Ovary (tissue), 7 donors: ENCODE measurements at regions not wholly inside any gene's neighbourhood (a gene's known extent, or its start where the extent isn't known, plus 50 kb on each side); places are given as distances from the start of the nearest gene placed in this dataset.

ENCODE experiments used
- DNase-seq, 5 donors: peaks; one replicate each; pipeline ENCODE4 v3.0.0-alpha.2; 2019 to 2020
- H3K27ac ChIP-seq, 2 donors: fragments of 200-600 bp; one replicate each; pipeline versions ENCODE4 v1.5.1 to v1.8.0; 2019 to 2022
- H3K27me3 ChIP-seq: fragments of 200-600 bp; one replicate; pipeline ENCODE4 v1.8.0; 2022
- H3K36me3 ChIP-seq: fragments of 200-600 bp; sonication (generic); one replicate; pipeline ENCODE4 v1.5.1; 2019
- H3K4me1 ChIP-seq: one replicate; pipeline ENCODE4 v1.8.1; 2013; ENCODE audit warnings: mild to moderate bottlenecking, moderate library complexity; ENCODE audit not compliant: insufficient read depth
- H3K4me3 ChIP-seq: fragments of 200-600 bp; sonication (generic); one replicate; pipeline ENCODE4 v1.5.1; 2017
- H3K9me3 ChIP-seq, 2 donors: fragments of 200-600 bp in 1 of 2; sonication (generic) in 1 of 2; one replicate each; pipeline versions ENCODE4 v1.5.1 to v1.8.1; 2013 to 2019; ENCODE audit warnings: mild to moderate bottlenecking in 1 of 2, moderate library complexity in 1 of 2
- EP300 ChIP-seq: sonication (generic); formaldehyde crosslinking; IDR thresholded peaks from one replicate; pipeline ENCODE4 v1.6.1; 2017; ENCODE audit warnings: antibody characterized with exemption
- POLR2A ChIP-seq: fragments of 450-650 bp; IDR thresholded peaks from one replicate; pipeline ENCODE4 v1.6.1; 2017; ENCODE audit warnings: antibody characterized with exemption, mild to moderate bottlenecking, moderate library complexity
- WGBS, 3 donors: extraction: QIAGEN DNeasy Blood & Tissue Kit in 1 of 3; methylation state at CpG; one replicate each; pipeline versions ENCODE4 v1.1.5 to v1.1.7; 2013 to 2017; 5-methylcytosine and 5-hydroxymethylcytosine counted together
- intact Hi-C, 4 donors: fragments of 100-400 bp; cut with DNase I; formaldehyde crosslinking; loops; one replicate each; pipeline versions ENCODE4 v1.11.0 to v1.15.1; 2022 to 2023
- TF ChIP-seq, protein P1 (sequence below), 3 donors: fragments of 450-650 bp in 2 of 3; fragments of 200-600 bp in 1 of 3; IDR thresholded peaks; one replicate each; pipeline versions ENCODE4 v1.5.1 to v1.8.0; 2016 to 2022; ENCODE audit warnings: antibody characterized with exemption in 3 of 3, mild to moderate bottlenecking in 1 of 3
- donor health status: DM: no; HTN: no; CAD: no; lungs with moderate emphysema.
- donor health status: DM: no; HTN: no; CAD: no.
- donor health status: Bipolar disorder and iron deficiency.
- donor health status: DM: no; HTN: no; CAD: no.
- donor health status: DM: yes; HTN: yes; CAD: no.

DNA sequence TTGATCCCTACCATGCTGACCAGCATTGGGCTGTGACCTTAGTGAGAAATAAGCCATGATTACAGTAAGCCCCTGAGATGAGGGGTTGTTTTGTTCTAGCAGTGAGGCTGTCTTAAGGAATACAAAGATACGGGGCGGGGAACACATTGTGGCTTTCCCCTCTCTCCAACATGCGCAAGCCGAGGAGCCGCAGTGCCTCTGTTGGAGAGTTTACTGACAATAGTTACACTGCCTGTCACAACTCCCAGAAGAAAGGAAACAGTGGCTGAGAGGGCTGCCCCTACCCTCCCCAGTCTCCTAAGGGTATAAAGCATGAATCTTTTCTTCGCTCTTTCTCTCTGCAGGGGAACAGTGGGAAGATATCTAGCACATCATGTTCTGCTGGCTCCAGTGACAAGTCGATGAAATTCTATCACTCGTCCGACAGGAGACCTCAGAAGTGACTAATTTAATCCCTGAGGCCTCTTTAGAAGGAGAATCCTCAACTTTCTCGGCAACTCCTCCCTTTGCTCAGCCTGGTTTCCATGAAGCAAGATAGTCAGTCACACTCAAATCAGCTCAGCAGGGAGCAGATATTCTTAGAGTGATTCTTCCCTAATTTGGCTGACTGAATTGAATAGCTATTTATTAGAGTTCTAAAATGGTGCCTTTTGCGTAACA, 409.0 kb upstream of the PROK2 start:
- Histone ChIP-seq H3K36me3 (no peaks in the 10 kb centered on the region), H3K27ac (no peak overlapping the region), H3K4me1 (no peaks in the 10 kb centered on the region), H3K9me3 (no peaks in the 10 kb centered on the region), H3K27me3 (no peaks in the 10 kb centered on the region), H3K4me3 (no peak overlapping the region)
- no peak for TF ChIP-seq POLR2A
- no peak for TF ChIP-seq EP300
- TF ChIP-seq, protein P1, sequence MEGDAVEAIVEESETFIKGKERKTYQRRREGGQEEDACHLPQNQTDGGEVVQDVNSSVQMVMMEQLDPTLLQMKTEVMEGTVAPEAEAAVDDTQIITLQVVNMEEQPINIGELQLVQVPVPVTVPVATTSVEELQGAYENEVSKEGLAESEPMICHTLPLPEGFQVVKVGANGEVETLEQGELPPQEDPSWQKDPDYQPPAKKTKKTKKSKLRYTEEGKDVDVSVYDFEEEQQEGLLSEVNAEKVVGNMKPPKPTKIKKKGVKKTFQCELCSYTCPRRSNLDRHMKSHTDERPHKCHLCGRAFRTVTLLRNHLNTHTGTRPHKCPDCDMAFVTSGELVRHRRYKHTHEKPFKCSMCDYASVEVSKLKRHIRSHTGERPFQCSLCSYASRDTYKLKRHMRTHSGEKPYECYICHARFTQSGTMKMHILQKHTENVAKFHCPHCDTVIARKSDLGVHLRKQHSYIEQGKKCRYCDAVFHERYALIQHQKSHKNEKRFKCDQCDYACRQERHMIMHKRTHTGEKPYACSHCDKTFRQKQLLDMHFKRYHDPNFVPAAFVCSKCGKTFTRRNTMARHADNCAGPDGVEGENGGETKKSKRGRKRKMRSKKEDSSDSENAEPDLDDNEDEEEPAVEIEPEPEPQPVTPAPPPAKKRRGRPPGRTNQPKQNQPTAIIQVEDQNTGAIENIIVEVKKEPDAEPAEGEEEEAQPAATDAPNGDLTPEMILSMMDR (IDR thresholded peaks at IDR 0.05) = no peak
- WGBS, 3 donors = 87 to 93% (median 92%) methylated on average over 11 of the region's 11 CpGs
- intact Hi-C loops = no loop called here
- no peak for DNase-seq

DNA sequence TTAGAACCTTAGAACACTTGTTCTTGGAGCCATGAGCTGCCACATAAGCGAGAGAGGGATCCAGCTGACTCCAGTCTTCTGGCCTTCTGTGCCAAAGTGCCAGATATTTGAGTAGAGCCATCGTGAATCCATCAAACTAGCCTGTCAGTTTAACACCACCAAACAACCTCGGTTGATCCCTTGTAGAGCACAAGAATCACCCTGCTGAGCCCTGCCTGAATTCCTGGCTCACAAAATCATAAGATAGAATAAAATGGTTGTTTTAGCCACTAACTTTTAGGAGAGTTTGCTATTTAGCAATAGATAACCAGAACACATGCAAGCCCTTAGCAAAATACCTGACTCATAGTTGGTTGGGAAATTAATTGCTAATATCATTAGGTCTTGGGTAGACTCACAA, 407.6 kb upstream of the PROK2 start:
- no peak for DNase-seq
- TF ChIP-seq, protein P1 (IDR thresholded peaks at IDR 0.05) = no peak
- TF ChIP-seq POLR2A (no peak), EP300 (no peak)
- no peaks in the 10 kb centered on the region for H3K27me3 ChIP-seq
- H3K4me3 ChIP-seq = no peak overlapping the region
- H3K9me3 ChIP-seq = no peaks in the 10 kb centered on the region
- intact Hi-C loops = no loop called here
- no peaks in the 10 kb centered on the region for H3K36me3 ChIP-seq
- 87 to 97% (median 96%) methylated on average over 3 of the region's 3 CpGs for WGBS, 3 donors
- H3K4me1 ChIP-seq = no peaks in the 10 kb centered on the region
- no peak overlapping the region for H3K27ac ChIP-seq

DNA sequence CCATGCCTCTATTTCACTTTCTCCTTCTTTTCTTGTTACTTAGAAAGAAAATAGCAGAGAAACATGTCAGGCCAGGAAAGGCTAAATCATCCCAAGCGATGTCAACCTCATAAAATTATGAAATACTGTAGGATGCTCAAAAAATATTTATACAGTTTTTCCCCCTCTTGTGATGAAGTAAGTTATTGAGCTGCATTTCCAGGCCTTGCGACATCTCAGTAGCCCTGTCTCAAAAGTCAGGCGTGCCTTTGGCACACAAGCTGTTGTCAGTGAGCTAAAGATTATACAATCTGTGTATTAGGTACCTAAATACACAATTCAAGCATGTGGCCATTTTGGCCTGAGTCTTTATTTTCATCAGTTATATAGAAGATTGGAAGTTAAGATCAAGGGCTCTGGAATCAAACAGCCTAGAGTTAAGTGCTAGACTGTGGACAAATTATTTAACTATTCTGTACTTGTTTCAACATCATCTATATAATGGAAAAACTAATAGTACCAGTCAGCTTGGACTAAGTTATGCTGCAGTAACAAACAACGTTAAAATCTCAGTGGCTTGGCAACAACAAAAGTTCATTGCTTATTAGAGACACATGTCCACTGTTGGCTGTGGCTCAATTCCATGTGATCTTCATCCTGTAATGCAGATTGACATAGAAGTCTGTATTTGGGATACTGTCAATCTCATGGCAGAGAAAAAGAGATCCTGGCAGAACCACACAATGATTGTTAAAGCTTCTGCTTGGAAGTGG, 406.4 kb upstream of the PROK2 start:
- Histone ChIP-seq H3K4me3 (no peak overlapping the region), H3K4me1 (no peaks in the 10 kb centered on the region), H3K27ac (no peak overlapping the region), H3K36me3 (no peaks in the 10 kb centered on the region), H3K27me3 (no peaks in the 10 kb centered on the region), H3K9me3 (no peaks in the 10 kb centered on the region)
- intact Hi-C loops = no loop called here
- DNase-seq = no peak
- WGBS, 3 donors = 81 to 92% (median 90%) methylated on average over 4 of the region's 4 CpGs
- TF ChIP-seq EP300 (no peak), POLR2A (no peak)
- TF ChIP-seq, protein P1 (IDR thresholded peaks at IDR 0.05) = no peak

DNA sequence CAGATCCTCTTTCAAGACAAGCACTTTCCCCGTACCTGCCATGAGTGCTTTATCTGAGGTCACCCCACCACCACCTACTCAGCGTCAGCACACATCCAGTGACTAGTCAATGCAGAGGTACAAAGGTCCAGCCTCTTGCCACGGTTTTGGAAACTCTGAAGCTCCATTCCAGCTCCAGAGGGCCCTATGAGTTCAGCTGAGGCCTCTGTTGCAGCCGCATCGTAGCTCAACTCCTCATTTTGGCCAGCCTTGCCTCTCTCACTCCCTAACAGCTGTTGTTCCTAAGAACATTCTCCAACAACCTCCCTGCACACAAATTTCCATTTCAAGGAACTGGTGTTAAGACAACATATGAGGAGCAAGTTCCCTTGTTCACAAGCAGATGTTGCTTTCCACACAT, 405.1 kb upstream of the PROK2 start:
- no peak for DNase-seq
- H3K27me3 ChIP-seq = no peaks in the 10 kb centered on the region
- TF ChIP-seq POLR2A (no peak), EP300 (no peak)
- TF ChIP-seq, protein P1 (IDR thresholded peaks at IDR 0.05) = no peak
- 67 to 71% (median 67%) methylated on average over 5 of the region's 5 CpGs for WGBS, 3 donors
- intact Hi-C loops = no loop called here
- H3K4me3 ChIP-seq = no peak overlapping the region
- H3K9me3 ChIP-seq = no peaks in the 10 kb centered on the region
- no peaks in the 10 kb centered on the region for H3K36me3 ChIP-seq
- no peak overlapping the region for H3K27ac ChIP-seq
- peaks cover 1% of the 10 kb centered on the region for H3K4me1 ChIP-seq
